Fibroblast of villous mesenchyme (primary cell): ENCODE measurements at regions not wholly inside any gene's neighbourhood (a gene's known extent, or its start where the extent isn't known, plus 50 kb on each side); places are given as distances from the start of the nearest gene placed in this dataset.

Experiments
- DNase-seq: peaks from one replicate; pipeline ENCODE4 v3.0.0-alpha.2; 2010; ENCODE audit warnings: low read depth
- H3K4me3 ChIP-seq: 2 replicates; pipeline ENCODE4 v1.5.1; 2011; ENCODE audit warnings: low read depth, mild to moderate bottlenecking, low read length
- TF ChIP-seq, protein P1 (sequence below): IDR thresholded peaks from 2 replicates; pipeline ENCODE4 v1.5.1; 2012; ENCODE audit warnings: low read depth, mild to moderate bottlenecking, low read length; ENCODE audit not compliant: insufficient read depth

DNA sequence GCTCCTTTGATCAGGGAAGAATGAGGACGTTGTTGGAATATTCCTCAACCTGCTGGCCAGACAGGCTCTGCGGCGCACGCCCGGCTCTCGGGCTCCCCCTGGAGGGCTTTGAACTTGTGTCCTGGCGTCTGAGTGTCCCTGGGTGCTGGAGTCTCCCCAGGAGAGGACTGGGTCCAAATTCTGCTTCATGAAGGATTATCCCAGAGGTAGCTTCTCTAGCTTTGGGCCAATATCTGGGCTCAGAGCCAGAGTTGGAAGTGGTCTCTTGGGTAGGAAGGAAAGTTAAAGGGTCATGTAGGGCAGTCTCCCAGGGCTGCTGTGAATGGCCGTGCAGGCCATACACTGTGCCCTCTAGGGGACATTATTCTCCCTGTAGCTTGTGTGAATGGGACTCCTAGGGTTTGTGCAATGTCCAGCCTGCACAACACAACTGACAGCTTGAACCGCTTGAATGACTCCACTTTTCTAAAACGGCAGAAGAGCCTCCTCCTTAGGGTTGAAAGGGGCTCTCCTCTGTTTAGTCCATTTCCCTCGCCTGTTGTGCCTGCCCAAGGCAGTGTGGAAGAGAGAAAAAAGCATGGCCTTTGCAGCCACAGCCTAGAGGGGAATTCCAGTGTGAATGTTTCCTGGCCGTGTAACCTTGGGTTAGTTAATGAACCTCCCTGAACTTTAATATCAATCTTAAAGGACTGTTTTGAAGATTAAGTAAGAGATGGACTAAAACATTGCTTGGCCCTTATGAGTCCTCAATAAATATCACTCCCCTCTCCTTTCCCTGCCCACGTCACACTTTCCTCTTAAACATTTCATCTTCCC is 111.2 kb upstream of the THY1 start:
- TF ChIP-seq, protein P1, sequence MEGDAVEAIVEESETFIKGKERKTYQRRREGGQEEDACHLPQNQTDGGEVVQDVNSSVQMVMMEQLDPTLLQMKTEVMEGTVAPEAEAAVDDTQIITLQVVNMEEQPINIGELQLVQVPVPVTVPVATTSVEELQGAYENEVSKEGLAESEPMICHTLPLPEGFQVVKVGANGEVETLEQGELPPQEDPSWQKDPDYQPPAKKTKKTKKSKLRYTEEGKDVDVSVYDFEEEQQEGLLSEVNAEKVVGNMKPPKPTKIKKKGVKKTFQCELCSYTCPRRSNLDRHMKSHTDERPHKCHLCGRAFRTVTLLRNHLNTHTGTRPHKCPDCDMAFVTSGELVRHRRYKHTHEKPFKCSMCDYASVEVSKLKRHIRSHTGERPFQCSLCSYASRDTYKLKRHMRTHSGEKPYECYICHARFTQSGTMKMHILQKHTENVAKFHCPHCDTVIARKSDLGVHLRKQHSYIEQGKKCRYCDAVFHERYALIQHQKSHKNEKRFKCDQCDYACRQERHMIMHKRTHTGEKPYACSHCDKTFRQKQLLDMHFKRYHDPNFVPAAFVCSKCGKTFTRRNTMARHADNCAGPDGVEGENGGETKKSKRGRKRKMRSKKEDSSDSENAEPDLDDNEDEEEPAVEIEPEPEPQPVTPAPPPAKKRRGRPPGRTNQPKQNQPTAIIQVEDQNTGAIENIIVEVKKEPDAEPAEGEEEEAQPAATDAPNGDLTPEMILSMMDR, result peak; percentile 92
- DNase-seq, result peak; percentile 52

DNA sequence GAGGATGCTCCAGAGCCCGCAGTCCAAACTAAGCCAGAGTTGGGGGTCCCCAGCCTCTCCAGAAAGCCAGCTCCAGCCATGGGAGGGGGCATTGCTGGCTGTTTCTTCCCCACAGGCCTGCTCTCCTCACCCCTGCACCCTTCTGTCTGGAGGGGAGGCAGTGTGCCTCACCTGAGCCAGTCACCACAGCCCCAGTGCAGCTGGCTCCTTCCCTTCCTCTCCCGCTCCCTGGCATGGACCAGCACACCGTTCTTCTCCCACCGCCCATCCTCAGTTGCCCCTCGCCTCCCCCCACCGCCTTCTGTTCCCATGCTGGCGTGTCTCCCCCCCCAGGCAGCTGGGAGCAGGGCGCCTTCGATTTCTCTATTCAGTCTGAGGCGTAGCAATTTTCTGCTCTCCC is 110.5 kb upstream of the THY1 start:
- no peak for DNase-seq
- TF ChIP-seq, protein P1, result no peak
- no peak overlapping the region for H3K4me3 ChIP-seq

More for the DNA sequence above, 111.2 kb upstream of the THY1 start:
- no peak overlapping the region for H3K4me3 ChIP-seq

DNA sequence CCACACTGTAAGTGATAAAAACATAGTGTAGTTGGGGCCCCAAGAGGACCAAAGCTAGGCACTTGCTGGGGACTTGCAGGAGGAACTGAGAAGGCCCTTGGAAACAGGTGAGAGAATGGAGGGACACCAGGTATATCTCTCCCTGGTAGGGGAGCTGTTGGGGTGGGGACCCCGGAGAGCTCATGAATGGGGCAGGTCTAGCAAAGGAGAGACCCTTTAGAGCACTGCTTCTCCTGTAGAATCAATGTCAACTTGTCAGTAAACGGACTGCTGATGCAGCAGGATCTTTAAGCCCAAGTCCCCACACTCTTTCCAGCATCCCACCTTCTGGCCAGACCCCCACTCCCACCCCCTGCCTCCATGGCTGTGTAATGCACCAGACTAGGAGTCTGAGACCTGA is 109.6 kb upstream of the THY1 start:
- no peak overlapping the region for H3K4me3 ChIP-seq
- DNase-seq, result no peak
- TF ChIP-seq, protein P1, result no peak

DNA sequence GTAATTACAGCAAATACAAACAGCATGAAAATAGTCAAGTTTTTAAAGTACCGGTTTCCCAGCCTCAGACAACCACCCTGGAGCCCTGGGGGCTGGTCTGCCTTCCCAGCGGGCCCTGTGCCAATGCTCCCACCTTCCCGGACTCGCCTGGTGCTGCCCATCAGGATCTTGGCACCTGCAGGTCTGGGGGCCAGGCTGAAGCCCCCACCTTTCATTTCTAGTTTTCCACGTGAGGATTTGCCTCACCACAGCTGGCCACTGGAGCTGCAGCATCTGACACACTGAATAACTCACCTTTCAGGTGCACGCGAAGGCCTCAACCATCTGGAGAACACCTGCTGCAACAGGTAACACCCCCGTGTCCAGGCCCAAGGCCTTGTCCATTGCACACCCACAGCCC is 108.7 kb upstream of the THY1 start:
- TF ChIP-seq, protein P1, result no peak
- no peak overlapping the region for H3K4me3 ChIP-seq
- no peak for DNase-seq

DNA sequence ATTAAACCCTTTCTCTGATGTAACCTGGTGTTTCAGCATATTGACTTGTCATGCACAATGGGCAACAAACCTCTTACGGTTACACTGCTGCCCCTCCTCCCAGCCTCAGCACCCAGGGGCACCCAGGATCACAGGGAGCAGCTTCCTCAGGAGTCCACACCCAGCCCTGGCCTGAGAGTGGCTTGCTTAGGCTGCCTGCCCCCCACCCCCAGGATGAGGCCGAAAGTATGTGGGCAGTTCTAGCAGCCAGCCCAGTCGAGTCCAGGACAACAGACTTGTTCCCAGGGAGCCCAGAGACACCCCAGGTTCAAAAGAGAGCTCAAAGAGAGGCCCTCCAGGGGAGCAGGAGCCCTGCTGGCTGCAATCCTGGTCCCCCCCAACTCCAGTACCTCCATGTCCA is 108.1 kb upstream of the THY1 start:
- no peak for DNase-seq
- TF ChIP-seq, protein P1, result no peak
- H3K4me3 ChIP-seq, result no peak overlapping the region

DNA sequence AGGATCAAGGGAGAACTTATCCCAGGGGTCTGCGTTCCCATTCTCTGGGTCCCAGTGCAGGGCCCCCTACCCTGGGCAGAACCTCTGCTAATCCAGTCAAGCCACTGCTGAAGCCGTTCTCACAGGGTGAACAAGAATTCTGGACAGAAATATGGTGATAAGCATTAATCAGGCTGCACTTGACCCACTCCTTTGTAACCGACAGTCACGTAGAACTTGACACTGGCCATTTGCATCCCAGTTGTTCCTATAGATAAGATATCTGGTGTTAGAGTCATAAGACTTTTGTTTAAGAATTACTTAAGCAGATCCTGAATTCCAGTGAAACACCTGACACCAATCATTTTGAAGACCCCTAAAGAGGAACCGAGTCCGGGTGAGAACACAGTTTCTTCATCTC is 107.5 kb upstream of the THY1 start:
- TF ChIP-seq, protein P1, result no peak
- no peak for DNase-seq
- H3K4me3 ChIP-seq, result no peak overlapping the region

DNA sequence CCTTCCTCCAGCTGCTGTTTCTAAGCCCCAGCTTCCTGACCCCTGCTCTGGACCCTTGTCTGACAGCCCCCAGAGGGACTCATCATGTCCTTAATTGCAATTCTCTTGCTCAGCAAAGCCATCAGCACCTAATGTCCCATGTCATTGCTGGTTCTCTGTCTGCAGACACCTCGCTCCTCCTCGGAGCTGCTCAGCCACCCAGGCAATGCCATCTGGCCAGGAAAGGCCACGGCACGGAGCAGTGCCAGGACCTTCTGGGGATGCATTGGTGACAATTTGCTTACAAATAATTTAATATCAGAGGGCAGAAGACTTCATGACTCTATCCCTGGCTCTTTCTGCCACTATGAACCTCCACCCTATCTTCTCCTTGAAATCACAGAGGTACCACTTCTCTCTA is 107.0 kb upstream of the THY1 start:
- TF ChIP-seq, protein P1, result no peak
- DNase-seq, result no peak
- no peak overlapping the region for H3K4me3 ChIP-seq
